HG02973 (cell line): ENCODE measurements at regions not wholly inside any gene's neighbourhood (a gene's known extent, or its start where the extent isn't known, plus 50 kb on each side); places are given as distances from the start of the nearest gene placed in this dataset.

Experiments used
- ATAC-seq: cut with Tn5 transposase; IDR thresholded peaks from one replicate; pipeline ENCODE4 v1.9.1; 2021; ENCODE audit warnings: moderate library complexity; ENCODE audit not compliant: unreplicated experiment

DNA sequence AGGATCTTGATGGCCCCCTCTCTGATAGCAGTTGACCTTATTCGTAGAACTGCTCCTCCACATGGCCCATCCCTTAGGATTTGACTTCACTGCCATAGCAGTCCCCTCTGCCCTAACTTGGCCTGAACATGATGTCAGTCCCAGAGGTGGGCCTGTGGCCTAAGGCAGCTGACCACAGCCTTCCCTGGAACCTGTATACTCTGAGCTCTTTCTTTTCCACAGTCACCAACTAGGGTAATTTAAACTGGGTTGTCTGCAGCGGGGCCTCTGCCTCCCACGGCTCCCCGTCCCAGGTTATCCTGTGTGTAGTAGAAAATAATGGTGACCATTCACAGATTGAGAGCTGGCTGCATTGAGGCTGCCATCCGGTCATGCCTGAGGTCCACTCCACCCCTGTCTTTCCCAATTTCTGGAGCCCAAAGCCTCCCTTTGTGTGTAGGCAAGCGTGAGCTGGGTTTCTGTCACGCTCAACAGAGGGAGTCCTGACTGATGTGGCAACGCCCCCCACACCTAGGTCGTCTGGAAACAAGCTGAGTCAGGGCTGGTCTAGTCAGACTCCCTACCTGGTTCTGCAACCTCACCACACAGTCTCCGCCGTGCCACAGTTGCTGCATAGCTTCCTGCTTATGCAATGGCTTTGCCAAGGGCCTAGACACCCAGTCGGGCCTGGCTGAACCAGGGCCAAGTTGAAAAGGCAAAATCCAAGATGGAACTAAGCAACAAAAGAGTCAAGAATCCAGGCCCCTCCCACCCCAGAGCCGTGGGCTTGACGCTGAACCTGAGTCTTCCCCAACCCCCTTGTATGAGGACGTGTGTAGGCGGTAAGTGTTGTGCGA is 284.5 kb downstream of the XXYLT1 start:
- no peak for ATAC-seq

DNA sequence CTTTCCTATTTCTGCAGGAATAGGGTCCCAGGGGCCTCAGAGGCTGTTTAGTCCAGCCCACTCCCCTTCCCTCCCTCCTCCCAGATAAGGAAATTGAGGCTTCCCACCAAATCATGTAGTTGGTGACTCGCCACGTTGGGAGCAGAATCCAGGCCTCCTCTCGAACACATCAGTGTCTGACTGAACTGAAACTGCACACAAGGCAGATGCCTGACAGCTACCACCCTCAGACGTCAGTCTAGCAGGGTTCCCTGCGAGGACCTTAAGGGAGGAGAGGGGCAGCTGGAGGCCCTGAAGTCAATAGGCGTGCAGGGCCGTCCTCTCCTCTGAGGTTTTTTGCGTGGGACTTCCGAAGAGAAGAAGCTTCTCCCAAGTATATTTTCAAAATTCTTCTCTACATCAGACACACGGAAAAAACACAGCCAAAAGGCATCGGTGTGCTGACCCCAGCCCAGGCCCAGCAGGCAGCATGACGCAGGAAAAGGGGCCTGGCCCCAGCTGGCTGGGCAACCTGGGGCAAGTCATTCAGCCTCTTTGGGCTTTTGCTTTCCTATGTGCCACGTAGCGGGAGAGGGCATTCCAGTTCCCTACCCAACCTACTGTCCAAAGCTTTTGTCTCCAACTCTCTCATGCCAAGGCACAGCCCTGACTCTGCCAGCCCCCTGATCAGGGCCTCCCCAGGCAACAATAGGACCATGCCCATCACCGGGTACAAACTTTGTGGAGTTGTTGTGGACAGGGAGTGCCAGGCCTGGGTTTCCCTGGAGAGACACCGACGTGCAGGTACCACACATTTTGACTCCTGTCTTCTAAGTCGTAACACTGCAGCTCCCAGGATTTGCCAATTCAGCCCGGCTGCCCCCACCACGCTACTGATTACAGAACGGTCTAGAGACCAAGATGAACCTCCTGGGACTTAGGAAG is 283.1 kb downstream of the XXYLT1 start:
- no peak for ATAC-seq

DNA sequence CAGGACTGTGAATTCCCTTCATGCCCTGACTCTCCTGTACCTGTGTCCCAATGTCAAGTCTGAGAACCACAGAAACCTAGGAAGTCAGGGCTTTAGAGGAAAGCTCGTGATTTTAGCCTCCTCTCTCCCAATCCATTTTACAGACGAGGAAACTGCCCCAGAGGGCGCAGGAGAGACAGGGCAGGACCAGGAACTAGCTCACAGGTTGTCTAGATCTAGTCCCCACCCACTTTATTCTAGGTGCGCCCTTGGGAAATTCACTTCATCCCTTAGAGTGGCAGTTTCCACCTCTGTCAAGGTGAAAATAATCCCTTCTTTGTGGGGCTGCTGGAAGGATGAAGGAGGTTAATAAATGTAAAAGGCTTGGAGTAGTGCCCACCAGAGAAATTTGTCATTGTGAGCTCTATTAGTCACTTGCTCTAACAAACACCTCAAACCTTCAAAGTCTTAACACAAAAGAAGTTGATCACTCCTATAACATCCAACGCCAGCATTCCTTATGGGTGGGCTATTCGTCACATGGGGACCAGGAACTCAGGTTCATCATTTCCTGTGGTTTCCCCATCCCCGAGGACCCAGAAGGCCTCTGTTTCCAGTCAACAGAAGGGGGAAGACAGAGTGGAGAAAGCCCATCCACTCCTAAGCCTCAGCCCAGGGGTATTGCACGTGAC is 282.3 kb downstream of the XXYLT1 start:
- no peak for ATAC-seq

DNA sequence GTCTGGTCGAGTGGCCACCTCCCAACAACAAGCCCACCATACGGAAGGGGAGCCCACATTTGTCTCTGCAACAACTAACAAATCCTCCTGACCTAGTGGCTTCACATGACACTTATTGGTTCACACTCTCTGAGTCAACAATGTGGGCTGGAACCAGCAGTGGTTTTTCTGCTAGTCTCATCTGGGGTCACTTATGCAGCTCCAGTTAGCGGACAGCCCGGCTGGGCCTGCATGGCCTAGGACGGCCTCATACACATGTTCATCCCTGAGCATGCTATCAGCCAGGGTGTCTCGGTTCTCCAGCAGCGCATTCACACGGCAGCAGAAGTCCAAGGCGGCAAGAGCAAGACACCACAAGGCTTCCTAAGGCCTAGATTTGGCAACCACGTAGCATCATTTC is 281.7 kb downstream of the XXYLT1 start:
- no peak for ATAC-seq

DNA sequence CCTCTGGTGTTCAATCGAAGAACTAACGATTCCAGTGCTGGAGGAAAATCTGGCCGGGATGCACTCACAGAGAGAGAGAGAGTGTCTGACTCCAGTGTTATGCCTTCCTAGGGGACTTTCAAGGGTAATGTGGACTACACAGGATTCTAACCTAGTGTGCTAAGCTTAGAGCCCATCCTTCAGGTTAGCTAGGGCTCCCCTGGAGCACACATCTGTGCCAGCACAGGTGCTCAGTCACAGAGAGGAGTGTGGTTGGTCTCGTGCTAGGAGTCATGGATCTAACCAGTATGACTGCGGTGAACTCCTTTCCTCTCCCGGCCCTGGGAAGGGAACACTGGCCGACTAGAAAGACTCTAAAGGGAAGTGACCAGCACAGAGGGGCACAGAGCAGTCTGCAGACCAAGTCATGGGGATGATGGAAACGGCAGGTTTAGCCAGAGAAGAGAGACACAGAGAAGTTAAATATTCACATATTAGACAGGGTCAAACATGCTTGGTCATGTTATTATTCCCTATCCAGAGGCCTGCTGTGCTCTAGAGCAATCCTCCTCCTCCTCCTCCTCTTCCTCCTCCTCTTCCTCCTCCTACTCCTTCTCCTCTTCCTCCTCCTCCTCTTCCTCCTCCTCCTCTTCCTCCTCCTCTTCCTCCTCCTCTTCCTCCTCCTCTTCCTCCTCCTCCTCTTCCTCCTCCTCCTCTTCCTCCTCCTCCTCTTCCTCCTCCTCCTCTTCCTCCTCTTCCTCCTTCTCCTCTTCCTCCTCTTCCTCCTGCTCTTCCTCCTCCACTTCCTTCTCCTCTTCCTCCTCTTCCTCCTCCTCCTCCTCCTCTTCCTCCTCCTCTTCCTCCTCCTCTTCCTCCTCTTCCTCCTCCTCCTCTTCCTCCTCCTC is 280.3 kb downstream of the XXYLT1 start:
- no peak for ATAC-seq

DNA sequence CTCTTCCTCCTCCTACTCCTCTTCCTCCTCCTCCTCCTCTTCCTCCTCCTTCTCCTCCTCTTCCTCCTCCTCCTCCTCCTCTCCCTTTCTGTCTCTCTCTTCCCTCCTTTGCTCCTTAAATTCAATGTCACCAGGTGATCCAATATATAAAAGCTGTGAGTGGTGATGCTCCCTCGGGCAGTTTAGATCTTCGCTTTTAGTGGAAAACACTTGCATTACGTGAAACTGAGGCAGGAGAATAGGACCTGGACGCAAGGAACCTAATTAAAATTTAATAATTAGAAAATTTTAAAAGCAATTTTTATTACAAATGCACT is 279.7 kb downstream of the XXYLT1 start:
- no peak for ATAC-seq

DNA sequence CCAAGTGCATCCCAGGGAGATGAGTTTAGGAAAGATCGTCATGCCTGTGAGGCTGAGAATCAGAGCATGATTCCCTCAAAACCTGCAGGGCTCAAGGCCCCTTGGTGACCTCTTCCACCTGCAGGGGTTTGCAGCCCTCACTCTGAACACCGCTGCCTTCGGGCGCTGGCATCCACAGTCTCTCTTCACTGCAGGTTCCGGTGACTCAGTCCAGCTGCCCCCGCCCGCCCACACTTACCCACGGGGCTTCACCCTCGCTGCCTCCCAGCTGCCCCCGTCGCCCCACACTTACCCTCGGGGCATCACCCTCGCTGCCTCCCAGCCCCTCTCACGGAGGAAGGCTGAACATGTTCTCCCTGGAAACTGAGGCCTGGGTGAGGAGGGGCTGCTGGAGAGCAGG is 277.1 kb downstream of the XXYLT1 start:
- no peak for ATAC-seq

DNA sequence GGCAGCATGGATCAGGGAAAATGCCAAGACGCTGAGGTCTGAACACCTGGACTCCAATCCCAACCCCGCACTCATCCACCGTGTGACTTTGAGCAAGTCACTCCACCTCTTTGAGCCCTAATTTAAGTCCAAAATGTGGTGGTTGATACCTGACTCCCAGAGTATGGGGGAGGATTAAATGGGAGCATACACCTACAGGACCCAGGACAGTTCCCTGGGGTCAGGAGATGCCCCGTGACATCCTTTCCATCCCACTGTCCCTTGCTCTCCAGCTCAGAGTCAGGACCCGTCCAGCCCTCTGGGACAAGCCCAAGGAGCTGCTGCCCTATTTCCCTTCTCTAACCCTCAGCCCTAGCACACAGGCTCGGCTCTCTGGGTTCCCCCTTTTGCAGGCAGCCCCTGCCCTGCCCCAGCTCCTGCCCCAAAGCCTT is 276.4 kb downstream of the XXYLT1 start:
- ATAC-seq = no peak

DNA sequence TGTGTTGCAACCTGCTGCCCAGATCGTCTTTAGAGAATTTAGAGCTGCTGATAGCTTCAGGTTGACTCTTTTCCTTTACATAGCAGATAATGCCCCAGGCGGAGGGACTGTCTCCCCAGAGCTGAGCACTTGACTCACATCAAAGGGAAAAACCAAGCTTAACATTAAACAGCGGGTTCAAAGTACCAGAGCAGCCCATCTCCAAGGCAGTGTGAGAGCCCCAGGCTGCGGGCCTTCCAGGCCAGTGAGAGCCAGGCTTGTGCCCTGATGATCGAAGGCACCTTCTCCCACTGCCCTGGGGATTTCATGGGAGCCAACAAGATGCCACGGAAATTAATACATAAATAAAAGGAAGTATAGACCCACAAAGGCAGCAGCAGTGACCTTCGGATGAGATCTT is 275.6 kb downstream of the XXYLT1 start:
- ATAC-seq = no peak

DNA sequence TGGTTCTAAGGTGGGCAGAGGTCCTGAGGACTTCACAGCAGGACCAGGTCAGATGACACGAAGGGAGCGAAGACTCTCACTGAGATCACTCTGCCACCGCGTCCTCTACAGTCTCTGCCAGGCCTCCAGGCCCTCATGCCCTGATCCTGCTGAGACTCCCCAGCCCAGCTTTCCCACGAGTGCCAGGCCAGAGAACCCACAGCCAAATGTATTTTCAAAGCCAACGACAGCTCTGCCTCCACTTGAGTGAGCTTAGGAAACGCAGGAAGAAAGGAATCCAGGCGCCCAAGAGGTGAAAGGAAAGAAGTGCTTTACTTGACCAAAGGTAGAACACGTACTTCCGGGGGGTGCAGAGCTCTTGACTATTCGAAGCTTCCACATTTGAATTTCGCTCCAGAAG is 275.0 kb downstream of the XXYLT1 start:
- ATAC-seq = no peak

DNA sequence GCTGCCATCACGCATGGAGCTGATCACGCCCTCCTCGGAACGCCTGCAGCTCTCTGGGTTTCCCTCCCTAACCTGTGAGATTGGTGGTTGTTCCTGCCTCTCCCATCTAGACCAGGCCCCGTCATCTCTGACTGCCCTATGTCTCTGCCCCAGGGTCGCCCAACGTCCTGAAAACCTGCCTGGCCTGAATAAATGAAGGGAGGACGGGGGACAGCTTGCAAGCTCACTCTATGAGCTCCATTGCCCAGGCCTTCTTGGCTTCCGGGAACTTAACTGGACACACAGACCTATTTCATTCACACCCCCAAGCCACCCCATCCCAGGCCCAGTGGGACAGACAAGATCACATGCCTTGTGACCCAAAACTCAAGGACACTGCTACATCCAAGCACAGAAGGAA is 274.2 kb downstream of the XXYLT1 start:
- no peak for ATAC-seq

DNA sequence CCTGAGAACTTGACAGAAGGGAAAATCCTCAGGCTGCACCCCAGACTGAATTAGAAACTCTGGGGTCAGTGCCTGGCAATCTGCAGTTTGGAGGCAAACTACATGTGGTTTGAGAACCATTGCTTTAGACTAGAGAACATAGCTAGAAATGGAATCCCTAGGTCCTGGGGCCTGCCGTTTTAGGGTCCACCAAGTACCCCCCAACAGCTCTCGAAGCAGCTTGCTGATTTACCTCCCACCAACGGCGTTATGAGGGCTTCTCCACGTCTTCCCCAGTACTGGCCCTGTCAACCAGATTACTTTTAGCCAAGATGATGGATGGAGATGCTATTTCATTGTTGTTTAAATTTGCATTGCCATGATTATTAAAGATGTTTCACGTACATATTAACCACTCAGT is 272.5 kb downstream of the XXYLT1 start:
- no peak for ATAC-seq

DNA sequence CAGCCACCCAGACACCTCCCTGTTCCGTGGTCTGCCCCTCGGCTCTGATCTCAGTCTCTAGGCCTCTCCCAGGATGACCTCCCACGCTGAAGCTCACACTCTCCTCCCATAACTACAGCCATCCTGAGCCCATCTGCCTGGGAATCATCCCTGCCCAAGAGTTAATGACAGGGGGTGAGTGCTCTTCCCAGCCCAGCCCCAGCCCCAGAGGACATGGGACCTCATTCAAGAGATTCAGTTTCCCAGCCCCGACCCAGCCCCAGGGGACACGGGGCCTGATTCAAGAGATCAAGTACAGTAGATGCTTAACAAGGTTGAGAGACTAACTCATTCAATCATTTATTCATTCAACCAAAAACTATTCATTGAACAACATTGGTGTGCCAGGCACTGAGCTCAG is 272.0 kb downstream of the XXYLT1 start:
- no peak for ATAC-seq

DNA sequence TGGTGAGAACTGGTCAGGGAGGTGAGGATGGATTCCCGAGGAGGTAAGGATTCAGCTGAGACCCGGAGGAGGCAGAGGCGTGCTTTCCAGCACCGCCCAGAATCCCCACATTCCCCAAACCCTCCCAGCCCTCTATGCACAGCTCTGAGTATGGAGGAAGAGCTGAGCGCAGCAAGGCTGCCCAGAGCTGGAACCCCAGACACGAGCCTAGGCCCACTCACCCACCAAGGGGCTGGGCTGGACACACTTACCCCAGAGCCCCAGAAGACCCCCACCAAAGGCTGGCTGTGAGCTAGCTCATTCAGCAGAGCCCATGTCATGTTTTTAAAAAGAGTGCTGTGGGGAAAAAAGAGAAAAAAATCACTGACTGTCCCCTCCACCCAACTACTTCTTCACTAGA is 271.5 kb downstream of the XXYLT1 start:
- no peak for ATAC-seq

DNA sequence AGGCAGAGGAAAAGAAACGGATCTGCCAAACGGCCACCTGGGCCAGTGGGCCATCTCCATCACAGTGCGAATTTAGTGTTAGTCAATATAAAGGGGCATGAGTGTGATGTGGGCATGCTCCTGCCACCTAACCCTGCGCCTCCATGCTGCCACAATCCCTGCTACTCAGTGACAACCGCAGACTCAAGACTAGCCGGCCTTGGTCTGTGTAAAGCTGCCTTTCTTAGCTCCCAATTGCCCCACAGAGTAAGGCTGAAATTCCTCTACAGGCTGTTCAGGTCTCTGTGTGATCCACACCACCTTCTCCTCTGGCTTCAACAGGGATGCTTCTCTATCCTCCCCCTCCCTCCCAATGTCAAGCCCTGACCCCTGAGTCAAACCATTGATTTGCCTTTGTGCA is 269.7 kb downstream of the XXYLT1 start:
- no peak for ATAC-seq

DNA sequence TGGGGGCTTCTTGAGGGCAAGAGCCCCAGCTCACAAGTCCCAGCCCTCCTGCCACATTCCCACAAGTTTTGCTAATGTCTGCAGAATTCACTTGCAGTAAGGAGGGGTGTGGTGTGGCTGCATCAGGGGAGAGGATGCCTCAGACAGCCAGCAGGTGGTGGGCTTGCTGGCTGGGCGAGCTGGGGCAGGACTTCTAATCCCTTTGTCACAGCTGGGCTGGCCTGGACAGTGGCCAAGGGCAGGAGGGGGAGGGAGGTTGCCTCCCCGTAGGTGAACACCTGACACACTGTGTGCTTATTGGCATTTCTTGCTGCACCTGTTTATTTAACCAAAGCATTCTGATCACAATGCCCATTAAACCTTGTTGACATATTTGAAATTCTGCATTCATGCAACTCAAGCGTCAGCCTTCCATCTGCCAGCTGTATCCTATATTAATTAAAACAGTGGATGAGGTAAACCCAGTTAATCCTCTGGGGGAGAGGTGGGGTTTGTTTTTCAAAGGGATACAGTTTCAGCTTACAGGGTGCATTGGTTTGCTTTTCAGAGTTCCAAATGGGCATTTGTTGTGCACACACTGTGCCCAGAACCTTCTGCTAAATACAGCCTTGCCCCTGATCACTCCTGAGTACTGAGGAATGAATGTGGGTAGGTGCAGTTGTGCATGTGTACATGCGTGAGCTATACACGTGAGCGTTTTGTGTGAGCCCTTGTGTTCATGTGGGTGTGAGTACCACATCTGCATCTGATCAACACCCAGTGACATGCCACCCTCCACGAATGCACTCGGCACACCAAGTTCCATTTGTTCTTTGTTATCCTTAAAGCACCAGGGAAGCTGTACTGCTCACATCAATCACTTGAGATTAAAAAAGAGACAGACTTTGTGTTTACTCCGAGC is 268.7 kb downstream of the XXYLT1 start:
- ATAC-seq = no peak

DNA sequence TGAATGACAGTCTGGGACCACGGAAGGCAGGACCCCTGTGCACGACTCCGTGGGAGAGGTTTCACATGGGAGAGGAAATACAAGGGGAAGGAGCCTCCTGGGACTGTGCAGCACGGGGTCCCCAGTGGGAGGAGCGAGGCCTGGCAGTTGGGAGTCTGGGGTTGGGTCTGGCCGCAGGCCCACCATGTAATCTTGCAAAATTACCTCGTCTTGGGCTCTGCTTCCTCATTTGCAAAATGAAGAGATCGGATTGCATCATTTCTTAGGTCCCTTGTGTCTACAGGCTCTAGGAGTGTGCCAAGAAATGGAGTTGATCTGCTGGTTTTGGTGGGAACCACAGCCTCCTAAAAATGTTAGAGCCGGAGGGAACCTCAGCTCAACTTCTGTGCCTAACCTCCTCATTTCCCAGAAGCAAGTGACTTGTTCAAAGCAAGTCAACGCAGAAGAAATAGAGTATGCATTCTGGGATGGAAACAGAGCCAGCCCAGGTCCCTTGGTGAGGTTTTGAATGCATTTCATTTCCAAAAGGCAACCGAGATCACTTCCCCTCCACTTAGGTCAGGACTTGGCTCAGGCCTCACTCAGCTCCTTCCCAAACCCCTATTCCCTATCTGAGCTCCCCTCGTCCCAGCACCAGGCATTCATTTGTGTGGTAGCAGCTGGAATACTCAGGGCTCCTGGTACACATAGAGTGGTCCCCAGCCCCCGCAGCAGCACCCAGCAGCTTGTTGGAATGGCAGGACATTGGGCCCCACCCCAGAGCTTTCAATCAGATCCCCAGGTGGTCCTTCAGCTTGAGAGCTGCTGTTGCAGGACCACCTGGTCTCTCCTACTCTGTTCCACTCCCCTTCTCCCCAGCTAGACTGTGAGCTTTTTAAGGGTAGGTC is 267.7 kb downstream of the XXYLT1 start:
- ATAC-seq = no peak

DNA sequence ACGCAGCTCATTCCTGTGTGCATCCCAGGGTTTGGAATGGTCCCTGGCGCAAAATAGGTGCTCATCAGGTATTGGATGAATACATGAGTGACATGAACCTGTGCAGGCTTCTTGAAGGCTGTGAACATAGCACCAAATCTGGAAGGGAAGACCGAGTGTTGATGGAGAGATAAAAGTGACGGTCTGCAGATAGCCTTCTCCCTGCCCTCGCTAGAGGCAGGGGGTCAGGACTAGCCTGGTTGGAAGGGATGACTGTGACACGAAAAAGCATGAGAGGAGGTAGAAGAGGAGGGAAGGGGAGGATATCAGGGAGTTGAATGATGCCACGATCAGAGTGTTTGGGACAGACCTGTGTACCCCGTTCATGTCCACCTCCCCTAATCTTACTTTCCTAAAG is 267.1 kb downstream of the XXYLT1 start:
- no peak for ATAC-seq
